Panc1 (cell line): ENCODE measurements at regions not wholly inside any gene's neighbourhood (a gene's known extent, or its start where the extent isn't known, plus 50 kb on each side); places are given as distances from the start of the nearest gene placed in this dataset.

Source experiments
- SIN3A ChIP-seq: IDR thresholded peaks from 2 replicates; pipeline ENCODE4 v1.6.1; 2012; ENCODE audit warnings: low read depth, mild to moderate bottlenecking, low read length, moderate library complexity, borderline replicate concordance; ENCODE audit not compliant: insufficient read depth
- TCF7L2 ChIP-seq: IDR thresholded peaks from 2 replicates; pipeline ENCODE4 v1.6.1; 2011; ENCODE audit warnings: mild to moderate bottlenecking, low read depth, low read length, inconsistent platforms
- TF ChIP-seq, protein P1 (sequence below): fragments of 450-650 bp; IDR thresholded peaks from 2 replicates; pipeline ENCODE4 v1.5.1; 2017; ENCODE audit warnings: mild to moderate bottlenecking
- TF ChIP-seq, protein P2 (sequence below), 2 experiments: IDR thresholded peaks; 2 replicates each; pipeline ENCODE4 v1.6.1; 2011 to 2012; ENCODE audit warnings: low read depth in 2 of 2, control low read depth in 1 of 2, low read length in 1 of 2, mild to moderate bottlenecking in 1 of 2, moderate library complexity in 1 of 2; ENCODE audit not compliant: insufficient read depth in 1 of 2

DNA sequence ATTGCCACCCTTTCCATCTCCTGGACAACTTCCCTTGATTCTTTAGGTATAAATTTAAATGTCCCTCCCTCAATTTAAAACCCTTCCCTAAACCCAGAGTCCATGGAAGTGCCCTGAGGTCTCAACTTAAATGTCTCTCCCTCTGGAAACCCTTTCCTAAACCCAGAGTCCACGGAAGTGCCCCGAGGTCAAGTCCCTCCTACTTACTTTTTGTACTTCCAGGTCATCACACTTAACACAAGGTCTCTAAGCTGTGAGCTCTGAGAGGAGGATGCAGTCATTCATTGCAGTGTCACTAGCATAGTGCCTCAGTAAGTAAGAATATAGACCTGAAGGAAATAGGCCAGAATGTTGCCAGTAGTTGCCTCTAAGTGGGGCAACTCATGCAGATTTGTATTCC, 78.2 kb upstream of the BNC1 start:
- TF ChIP-seq, protein P1, sequence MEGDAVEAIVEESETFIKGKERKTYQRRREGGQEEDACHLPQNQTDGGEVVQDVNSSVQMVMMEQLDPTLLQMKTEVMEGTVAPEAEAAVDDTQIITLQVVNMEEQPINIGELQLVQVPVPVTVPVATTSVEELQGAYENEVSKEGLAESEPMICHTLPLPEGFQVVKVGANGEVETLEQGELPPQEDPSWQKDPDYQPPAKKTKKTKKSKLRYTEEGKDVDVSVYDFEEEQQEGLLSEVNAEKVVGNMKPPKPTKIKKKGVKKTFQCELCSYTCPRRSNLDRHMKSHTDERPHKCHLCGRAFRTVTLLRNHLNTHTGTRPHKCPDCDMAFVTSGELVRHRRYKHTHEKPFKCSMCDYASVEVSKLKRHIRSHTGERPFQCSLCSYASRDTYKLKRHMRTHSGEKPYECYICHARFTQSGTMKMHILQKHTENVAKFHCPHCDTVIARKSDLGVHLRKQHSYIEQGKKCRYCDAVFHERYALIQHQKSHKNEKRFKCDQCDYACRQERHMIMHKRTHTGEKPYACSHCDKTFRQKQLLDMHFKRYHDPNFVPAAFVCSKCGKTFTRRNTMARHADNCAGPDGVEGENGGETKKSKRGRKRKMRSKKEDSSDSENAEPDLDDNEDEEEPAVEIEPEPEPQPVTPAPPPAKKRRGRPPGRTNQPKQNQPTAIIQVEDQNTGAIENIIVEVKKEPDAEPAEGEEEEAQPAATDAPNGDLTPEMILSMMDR: no peak
- no peak for TF ChIP-seq SIN3A
- TF ChIP-seq, protein P2, sequence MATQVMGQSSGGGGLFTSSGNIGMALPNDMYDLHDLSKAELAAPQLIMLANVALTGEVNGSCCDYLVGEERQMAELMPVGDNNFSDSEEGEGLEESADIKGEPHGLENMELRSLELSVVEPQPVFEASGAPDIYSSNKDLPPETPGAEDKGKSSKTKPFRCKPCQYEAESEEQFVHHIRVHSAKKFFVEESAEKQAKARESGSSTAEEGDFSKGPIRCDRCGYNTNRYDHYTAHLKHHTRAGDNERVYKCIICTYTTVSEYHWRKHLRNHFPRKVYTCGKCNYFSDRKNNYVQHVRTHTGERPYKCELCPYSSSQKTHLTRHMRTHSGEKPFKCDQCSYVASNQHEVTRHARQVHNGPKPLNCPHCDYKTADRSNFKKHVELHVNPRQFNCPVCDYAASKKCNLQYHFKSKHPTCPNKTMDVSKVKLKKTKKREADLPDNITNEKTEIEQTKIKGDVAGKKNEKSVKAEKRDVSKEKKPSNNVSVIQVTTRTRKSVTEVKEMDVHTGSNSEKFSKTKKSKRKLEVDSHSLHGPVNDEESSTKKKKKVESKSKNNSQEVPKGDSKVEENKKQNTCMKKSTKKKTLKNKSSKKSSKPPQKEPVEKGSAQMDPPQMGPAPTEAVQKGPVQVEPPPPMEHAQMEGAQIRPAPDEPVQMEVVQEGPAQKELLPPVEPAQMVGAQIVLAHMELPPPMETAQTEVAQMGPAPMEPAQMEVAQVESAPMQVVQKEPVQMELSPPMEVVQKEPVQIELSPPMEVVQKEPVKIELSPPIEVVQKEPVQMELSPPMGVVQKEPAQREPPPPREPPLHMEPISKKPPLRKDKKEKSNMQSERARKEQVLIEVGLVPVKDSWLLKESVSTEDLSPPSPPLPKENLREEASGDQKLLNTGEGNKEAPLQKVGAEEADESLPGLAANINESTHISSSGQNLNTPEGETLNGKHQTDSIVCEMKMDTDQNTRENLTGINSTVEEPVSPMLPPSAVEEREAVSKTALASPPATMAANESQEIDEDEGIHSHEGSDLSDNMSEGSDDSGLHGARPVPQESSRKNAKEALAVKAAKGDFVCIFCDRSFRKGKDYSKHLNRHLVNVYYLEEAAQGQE (IDR thresholded peaks at IDR 0.05; ENCODE audit: insufficient read depth in 1 of 2, low read depth in 2 of 2, low read length in 1 of 2): no peak
- no peak for TF ChIP-seq TCF7L2
